Hematopoietic multipotent progenitor cell treated with erythropoietin and hydrocortisone succinate and interleukin-3 and kit ligand, for 8 days (in vitro differentiated cells): ENCODE measurements at regions not wholly inside any gene's neighbourhood (a gene's known extent, or its start where the extent isn't known, plus 50 kb on each side); places are given as distances from the start of the nearest gene placed in this dataset.

Experiments
- DNase-seq: peaks from one replicate; pipeline ENCODE4 v3.0.0-alpha.2; 2015

DNA sequence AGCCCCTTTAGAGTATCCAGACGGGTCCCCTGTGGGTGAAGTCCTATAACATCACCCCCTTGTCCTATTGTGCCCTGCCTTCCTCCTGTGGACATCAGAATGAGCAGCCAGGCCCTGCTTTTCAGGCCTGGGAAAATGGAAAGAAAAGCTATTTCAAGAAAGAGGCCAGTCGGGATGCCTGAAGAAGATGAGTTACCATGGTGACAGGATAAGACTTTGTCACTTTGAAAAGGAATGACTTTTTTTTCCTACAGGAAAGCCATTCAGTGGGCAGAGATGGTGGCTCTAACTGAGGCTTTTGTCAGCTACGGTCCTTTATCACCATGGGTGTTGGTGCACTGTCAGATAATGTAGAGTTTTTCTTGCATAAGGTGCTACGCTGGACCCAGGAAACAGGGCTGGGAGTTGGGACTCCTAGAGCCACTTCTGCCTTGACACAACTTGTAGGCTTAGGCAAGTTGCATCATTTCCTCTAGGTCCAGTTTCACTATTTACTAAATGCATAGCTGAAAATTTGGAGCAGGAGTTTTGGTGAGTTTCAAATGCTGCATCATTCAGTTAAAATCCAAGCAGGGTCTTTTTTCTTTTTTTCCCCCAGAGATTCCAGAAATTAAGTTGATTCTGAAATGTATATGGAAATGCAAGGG, 179.0 kb upstream of the ADRA1D start:
- DNase-seq = no peak

DNA sequence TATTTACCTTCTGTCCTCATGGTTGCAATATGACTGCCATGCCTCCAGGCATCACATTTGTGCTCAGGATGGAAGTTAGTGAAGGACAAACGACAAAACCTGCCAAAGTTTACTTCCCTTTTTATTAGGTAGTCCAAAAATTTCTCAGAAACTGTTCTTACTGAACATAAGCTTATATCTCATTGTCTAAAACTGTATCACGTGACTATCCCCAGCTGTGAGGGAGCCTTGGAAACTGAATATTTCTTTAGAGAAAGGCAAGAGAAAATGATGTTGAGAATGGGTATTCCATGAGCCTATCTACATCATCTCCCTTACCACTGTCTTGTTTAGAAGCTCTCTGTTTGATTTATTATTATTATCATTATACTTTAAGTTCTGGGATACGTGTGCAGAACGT, 169.1 kb upstream of the ADRA1D start:
- no peak for DNase-seq

DNA sequence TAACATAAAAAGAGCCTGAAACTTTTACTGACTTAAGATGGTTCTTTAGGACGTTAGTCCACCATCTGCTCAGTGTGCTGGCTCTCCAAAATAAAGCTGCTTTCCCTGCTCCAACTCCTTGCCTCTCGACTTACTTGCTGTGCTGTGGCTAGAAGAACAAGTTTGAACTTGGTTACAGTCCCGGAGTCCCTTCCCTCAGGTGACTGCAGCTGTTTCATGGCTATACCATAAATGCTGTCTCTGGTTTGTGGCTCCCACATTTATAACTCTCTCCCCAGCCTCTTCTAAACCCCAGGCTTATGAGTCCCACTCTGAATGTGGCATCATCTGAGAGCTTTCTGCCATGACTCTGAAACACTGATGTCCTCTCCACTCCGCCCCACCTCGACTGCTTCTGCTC, 166.2 kb upstream of the ADRA1D start:
- no peak for DNase-seq

DNA sequence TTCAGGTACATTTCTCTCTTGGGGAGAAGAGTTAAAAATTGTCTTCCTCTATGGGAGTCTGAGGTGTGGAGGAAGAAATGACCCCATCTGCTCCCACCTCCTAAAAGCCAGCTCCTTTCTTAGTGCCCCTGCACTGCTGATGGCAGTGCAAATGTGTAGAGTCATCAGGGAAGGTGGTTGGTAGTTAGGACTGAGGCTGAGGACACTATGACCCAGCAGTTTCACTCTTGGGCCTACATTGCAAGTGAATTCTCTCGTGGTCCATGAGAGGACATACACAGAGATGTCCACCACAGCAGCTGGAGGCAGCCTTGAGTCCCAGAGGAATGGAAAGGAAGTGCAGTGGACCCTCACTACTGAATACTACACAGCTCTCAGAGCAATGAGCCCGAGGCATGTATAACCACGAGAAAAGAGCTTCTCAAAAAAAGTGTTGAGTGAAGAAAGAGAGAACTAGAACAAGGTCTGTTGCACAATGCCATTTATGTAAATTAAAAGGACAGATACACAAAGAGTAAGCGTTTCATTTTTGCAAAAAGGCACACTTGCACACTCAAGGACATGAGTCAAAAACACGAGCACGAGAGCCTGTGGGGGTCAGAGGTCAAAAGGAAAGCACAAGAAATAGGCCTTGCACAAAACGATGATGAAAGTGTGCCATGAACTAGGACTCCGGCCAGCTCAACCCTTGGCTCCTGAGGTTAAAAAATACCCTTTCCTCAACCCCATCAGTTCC, 164.4 kb upstream of the ADRA1D start:
- no peak for DNase-seq

DNA sequence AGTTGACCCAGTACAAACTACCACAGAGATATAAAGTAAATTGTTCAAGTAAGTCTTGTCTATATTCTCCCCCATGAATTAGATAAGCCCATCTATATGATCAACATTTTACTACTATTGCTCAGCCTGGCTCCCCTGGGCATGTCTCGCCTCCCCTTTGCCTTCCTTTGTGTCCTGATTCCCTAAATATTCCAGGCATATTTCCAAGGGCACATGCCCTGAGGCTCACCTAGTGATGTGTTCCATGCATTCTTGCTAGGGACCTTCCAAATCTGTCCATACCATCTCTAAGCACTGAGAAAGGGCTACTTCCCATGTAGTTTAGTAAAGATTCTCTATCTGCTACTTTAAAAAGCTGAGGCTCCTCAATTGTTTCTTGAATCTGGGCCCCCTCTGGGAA, 163.1 kb upstream of the ADRA1D start:
- DNase-seq = no peak

DNA sequence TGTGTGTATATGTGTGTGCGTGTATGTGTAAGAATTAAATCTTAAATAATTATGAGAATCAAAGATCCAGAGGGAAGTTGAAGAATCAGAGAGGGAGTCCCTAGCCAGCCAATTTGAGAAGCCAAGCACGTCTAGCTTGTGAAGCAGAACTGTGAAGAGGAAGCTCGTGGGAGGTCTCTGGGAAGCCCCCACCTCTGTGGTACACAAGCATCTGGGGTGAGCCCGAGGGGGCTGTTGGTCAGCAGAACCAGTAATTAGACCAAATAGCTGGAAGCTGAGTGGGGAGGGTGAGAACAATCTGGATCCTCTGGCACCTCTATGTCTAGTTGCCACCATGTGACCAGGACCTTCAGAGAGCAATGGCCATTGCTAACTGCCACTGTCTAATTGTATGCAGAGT, 162.7 kb upstream of the ADRA1D start:
- DNase-seq = no peak

DNA sequence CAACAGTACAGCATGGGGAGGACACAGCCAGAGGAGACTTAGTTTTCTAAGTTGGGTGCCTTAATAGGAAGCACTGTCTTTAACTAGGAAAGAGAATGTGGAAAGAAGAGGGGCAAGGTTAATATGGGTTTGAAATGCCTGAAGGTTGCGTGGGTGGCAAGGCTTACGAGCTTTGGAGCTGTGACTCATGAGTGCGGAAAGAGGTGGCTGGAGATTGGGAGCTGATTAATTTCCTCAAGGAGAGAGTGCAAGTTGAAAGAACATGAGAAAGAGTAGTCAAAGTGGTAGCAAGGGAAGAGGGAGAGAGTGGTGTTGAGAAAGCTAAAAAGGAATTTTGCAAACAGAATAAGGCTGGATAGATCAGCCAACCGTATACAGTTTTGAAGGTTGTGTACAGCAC, 157.5 kb upstream of the ADRA1D start:
- no peak for DNase-seq

DNA sequence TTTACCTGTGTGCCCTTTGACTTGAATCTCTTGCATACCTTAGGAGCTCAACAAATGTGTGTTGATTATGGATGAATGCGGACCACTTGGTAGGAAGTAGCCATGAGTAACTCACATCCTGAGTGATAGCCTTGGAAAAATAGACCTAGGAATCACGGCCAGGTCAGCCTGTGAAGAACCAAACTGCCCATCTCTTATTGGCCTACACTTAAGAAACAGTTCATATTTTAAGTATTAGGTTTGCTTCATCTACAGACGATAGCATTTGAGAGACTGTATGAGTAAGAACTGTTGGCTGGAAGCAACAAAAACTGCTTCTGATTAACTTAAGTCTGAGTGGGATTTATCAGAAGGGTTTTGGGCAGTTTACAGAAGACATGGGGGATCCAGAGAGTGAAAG, 152.5 kb upstream of the ADRA1D start:
- no peak for DNase-seq

DNA sequence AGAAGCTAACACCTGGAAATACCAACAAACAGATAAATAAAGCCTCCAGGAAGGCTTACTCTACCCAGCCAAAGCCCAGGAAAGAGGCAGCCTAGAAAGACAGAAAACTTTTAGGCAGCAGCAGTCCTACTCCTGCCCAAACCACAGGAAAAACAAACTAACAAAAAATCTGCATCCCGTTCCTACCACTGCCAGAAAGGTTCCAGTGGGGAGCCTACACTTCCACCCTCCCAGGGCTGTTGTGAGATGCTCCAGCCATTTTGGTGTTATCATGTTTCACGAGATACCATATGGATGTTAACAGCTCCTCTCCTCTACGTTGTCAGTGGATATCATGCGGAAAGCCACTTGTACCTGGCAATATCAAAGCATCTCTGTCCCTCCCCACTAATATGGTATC, 135.9 kb upstream of the ADRA1D start:
- DNase-seq = no peak

DNA sequence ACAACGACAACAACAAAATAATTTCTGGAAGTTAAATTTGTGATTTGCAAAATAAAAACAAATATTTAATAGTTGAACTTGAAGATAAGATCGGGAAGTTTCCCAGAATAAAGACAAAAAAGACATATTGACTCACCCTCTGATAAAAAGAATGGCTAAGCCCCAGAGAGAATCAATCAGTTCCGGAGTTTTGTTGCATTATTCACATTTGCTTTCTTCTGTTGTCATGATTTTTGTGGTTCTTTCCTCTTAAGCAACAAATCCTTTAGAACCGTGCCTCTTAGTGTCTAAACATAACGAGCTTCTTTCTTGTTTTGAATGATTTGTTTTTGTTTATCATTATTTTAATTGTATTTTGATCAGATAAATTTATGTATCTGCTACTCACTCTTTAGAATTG, 134.9 kb upstream of the ADRA1D start:
- DNase-seq = no peak

DNA sequence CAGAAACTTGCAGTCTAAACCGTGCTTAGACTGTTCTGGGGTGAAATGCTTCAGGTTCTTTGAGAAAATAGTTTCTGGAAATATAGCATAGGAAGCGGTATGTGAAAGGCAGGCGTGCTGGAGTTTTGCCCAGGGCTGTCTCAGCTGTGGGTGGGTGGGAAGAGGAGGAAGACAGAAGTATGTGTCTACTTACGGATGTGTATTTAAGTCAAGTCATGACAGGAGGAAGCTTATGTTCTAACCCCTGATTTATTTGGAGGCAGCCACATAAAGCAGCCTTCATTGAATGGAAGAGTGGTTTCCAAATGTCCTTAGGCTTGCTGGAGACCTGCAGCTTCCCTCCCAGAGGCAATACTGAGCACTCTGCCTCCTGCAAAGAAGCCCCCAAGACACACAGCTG, 126.8 kb upstream of the ADRA1D start:
- DNase-seq = no peak

DNA sequence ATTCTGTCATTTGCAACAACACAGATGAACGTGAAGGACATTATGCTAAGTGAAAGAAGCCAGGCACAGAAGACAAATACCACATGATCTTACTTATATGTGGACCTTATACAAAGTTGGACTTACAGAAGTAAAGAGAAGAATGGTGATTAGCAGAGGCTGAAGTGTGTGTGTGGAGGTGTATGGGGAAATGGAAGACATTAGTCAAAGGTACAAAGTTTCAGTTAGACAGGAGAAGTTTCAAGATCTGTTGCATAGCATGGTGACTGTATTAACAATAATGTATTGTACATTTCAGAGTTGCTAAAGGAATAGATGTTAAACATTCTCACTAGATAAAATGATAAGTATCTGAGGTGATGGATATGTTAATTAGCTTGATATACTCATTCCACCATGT, 124.4 kb upstream of the ADRA1D start:
- no peak for DNase-seq

DNA sequence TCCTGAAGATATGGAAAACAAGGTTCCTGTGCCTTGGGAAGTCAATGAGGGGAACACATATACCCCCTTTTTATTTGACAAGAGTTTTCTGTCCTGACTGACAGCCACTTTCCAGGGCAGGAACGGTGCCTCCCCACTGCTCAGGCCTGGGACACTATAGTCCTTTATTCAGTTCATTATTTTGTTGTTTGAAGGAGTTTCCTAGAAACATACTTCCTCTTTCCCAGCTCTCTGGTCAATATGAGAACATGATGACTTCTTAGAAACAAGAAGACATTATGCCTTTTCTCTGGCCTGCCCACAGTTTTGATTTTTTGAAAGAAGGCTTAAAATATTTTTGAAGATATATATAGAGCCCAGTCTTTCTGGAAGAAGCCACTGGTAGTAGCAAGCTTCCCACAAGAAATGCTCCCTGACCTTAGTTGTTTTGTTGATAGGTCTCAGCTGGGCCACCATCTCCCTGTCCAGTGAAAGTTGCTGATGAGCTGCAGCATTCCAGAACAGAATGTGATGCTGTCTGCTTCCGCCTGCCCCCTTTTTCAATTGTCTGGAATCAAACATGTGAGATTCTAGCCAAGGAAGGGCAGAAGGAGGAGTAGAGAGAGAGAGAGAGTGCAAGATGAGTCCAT, 122.7 kb upstream of the ADRA1D start:
- DNase-seq = peak; percentile 4

DNA sequence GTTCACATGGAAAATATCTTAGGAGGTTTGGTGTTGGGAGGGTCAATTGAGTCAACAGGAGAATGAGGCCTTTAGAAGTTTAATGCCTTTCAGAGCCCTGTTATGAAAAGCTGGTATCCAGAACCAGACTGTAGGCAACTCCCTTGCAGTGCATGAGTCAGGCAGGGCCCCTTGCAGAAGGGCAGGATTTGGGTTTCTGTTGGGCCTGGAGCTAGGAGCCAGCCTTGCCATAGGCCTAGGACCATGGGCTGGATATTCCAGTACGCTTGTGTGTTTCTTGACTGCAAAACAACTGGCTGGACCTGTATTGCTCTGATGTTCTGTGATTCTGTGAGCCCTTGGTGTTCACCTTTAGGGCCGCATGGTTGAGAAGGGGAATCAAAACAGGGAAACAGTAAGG, 121.8 kb upstream of the ADRA1D start:
- no peak for DNase-seq

DNA sequence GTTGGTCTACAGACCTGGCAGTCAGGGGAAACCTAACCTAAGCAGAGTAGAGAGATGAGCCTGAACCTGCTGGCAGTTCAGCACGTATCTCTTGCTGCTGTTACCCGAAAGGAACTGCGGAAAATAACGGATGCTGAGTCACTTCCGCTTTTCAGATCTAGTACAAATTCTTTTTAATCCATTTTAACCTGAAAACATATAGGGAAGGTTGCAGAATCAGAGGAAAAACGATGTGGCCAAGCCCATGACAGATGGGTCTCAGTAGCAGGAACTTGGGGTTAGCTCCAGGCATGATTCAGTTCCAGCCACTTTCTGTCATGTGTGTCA, 120.7 kb upstream of the ADRA1D start:
- DNase-seq = peak; percentile 60

DNA sequence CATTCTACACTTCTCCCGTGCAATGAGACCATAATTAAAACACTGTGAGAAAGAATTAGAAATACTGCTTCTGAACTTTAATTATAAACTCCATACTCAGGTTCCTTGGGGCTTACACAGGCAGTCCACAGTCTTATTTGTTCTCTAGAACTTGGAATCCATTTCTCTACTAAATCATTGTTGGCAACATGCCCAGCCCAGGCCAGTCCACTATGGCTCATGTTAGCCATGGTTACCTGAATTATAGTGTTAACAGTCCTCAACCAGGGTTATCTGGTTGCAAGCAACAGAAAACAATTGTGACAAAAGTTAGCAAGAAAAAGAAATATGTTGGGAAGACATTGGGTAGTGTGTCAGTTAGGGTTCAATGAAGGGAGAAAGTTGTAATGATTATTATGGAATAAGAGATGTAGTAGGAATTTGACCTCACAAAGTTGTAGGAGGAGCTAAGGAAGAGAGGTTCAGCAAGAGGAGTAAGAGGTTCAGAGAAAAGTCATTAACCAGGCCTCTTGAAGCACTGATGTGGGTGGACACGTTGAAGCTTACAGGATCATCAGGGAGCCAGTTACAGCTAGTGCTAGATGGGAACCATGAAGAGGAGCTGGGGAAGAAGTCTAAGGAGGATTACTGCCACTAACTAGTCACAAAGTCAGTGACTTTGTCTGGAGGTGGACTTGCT, 120.2 kb upstream of the ADRA1D start:
- DNase-seq = no peak

DNA sequence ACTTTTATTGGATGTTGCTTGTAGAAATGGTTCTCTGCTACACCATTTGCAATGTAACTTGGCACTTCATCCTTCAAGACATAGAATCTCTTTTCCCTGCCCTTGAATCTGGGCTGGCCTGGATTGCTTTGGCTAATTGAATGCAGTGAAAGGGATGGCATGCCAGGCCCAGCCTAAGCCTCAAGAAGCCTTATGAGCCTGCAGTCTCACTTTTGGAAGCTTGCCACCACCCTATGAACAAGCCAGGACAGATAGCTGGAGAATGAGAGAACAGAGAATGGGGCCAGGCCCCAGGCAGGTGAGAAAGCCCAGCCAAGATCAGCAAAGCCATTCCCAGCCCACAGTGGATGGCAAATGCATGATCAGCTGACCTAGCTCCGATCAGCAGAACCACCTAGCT, 117.0 kb upstream of the ADRA1D start:
- DNase-seq = peak; percentile 4

DNA sequence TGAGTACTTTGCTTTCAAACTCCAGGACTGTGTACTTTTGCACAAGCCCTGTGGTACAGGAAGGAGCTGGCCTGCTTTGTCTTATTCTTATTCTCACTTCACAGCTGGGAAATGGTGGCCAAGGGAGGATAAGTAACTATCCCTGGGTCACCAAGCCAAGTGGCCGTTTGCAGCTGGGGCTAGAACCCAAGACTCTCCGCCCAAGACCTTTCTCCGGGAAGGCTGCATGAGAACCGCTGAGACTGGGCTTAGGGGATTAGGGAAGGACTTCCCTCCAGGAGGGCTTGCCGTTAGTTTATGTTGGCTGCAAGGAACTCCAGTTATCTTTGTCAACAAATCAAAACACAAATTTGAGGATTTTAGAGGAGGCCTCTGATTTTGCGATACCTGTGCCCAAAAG, 109.5 kb upstream of the ADRA1D start:
- DNase-seq = no peak

DNA sequence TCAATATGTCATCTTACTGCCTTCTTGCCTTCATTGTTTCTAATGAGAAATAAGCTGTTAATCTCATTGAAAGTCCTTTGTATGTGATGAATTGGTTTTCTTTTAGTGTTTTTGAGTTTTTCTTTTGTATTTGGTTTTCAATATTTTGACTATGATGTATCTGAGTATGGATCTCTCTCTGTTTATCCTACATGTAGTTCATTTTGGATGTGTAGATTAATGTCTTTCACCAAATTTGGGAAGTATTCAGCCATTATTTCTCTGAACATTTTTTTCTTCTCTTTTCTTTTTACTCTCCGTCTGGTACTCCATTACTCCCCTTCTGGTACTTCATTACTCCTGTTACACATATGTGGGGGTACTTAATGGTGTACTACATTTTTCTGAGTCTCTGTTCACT, 103.3 kb upstream of the ADRA1D start:
- no peak for DNase-seq

DNA sequence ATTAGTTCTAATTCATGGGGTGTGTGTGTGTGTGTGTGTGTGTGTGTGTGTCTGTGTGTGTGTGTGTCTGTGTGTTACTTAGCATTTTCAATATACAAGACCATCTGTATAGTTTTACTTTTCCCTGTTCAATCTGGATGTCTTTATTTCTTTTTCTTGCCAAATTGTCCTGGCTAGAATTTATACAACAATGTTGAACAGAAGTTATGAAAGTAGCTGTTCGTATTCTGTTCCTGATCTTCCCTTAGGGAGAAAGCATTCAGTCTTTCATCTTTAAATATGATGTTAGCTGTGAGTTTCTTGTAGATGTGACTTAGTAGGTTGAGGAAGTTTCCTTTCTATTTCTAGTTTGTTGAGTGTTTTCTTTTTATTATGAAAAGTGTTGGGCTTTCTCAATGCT, 101.0 kb upstream of the ADRA1D start:
- no peak for DNase-seq

DNA sequence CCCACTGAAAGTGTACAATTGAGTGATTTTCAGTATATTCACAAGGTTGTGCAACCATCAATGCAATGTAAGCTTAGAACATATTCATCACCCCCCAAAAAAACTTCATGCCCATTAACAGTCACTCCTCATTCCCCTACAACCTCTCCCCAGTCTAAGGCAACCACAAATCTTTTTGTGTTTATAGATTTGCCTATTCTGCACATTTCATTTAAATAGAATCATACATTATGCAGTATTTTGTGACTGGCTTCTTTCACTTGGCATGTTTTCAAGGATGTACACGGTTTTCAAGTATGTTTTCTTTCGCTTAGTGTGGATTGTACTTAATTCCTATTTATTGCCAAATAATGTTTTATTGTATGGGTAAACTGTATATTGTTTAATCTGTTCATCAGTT, 95.6 kb upstream of the ADRA1D start:
- no peak for DNase-seq

DNA sequence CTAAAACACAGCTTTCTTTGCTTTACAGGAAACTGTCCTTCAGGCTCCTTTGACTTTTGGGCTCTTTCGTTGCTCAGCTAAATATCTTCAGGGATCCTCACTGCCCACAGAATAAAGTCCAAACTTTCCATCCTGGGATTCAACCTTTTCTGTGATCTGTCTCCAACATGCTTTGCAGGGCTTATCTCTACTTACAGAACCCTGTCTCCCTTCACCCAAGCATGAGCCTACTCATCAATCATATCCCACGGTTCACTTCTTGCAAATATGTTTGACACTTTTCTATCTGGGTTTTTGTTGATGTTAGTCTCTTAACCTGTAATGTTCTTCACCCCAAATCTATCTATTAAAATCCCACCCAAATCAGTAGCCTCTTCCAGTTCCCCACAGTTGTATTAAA, 93.5 kb upstream of the ADRA1D start:
- DNase-seq = no peak

DNA sequence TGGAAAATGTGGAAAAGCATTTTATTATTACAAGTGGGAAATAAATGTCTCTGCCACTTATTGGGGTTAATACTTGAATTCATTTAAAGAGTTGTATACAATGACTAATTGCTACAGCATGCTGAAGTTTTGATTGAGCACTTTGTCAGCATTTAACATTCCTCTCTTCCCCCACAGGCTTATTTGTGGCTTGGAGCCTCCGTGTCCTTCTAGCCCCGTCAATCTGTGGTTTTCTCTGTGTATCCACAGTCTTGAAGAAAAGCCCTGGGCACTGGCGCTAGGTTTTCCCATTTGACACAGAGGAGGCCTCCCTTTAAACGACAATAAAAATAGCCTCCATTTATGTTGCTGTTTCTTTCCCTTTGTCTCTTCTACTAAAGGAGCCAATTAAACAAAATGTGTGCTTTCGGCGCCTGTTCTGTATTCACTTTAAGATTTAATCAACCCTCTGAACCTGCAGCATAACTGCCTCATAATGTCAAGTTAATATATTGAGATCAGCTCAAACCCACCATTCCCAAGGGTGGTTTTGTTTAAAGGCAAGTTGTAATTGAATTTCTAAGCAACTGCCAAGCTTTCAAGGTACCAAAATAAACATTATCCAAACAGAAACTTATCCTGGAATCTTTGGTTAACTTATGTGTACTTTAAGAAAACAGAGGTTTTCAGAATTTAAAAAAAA, 92.9 kb upstream of the ADRA1D start:
- no peak for DNase-seq

DNA sequence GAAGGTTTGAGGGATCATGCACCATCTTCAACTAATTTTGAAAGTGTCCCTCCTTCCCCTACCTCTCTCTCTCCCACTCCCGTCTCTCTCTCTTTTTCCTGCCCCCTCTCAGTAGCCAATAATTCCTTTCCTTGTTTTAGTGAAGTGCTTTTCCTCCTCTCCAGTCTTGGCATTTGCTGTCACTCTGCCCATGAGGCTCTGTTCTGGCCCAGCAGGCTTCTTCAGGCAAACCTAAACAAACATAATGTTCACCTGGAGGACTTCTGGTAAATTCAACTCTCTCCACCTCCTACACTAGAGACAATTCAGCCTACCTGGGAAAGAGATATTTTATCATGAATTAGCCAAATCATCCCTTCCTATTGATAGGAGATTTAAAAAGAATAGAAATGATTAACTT, 86.6 kb upstream of the ADRA1D start:
- no peak for DNase-seq
